NB4 (cell line): ENCODE measurements at regions not wholly inside any gene's neighbourhood (a gene's known extent, or its start where the extent isn't known, plus 50 kb on each side); places are given as distances from the start of the nearest gene placed in this dataset.

Source experiments
- DNase-seq: peaks from one replicate; pipeline ENCODE4 v3.0.0; 2010; ENCODE audit warnings: low read depth
- H3K4me3 ChIP-seq: one replicate; pipeline ENCODE4 v1.5.1; 2011; ENCODE audit warnings: mild to moderate bottlenecking, low read depth, low read length, moderate library complexity
- MYC ChIP-seq: IDR thresholded peaks from 2 replicates; pipeline ENCODE4 v1.6.1; 2011; ENCODE audit warnings: low read depth, low read length
- POLR2A ChIP-seq: IDR thresholded peaks from 2 replicates; pipeline ENCODE4 v1.6.1; 2011; ENCODE audit warnings: mild to moderate bottlenecking; ENCODE audit not compliant: insufficient read length; ENCODE audit errors: extremely low read depth
- TF ChIP-seq, protein P1 (sequence below): IDR thresholded peaks from one replicate; pipeline ENCODE4 v1.5.1; 2012; ENCODE audit warnings: low read depth, low read length
- TF ChIP-seq, protein P2 (sequence below): IDR thresholded peaks from 2 replicates; pipeline ENCODE4 v1.6.1; 2011; ENCODE audit warnings: low read depth, low read length

DNA sequence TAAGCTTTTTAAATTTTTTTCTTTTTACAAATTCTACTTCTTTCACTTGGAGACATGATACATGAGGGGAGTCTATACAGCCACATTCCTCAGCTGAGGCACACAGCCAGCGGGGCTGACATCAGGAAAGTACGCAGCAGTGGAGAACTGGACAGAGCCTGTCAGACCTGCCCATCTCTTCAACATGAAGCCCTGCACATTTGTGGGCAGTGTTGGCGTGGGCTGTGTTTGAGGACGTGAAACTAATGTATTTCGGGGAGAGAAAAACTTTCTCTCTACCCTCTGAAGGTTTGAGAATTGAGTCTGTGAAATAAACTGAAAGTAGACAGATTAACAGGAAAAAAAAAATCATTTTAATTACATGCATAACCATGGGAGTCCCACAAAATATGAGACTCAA, 84.8 kb upstream of the HTATIP2 start:
- no peak for DNase-seq
- H3K4me3 ChIP-seq = no peak overlapping the region
- TF ChIP-seq, protein P1, sequence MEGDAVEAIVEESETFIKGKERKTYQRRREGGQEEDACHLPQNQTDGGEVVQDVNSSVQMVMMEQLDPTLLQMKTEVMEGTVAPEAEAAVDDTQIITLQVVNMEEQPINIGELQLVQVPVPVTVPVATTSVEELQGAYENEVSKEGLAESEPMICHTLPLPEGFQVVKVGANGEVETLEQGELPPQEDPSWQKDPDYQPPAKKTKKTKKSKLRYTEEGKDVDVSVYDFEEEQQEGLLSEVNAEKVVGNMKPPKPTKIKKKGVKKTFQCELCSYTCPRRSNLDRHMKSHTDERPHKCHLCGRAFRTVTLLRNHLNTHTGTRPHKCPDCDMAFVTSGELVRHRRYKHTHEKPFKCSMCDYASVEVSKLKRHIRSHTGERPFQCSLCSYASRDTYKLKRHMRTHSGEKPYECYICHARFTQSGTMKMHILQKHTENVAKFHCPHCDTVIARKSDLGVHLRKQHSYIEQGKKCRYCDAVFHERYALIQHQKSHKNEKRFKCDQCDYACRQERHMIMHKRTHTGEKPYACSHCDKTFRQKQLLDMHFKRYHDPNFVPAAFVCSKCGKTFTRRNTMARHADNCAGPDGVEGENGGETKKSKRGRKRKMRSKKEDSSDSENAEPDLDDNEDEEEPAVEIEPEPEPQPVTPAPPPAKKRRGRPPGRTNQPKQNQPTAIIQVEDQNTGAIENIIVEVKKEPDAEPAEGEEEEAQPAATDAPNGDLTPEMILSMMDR = no peak
- no peak for TF ChIP-seq MYC

DNA sequence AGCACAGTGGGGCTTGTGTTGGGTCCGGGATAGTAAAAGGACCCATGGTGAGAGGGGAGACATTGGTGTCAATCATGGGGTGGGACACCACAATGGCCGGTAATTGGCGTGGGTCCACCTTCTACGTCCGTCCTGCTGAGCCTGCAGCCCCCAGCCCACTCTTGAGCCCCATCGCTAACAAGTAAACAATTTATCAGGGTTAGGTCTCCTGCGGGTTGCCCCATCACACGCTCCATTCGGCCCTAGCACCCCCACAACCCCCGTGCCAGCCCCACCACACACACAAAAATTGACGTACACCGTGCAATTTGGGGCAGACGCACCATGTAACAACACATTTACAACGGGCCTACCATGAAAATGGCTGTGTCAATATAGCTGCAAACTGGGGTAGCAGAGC, 86.5 kb upstream of the HTATIP2 start:
- no peak for DNase-seq

DNA sequence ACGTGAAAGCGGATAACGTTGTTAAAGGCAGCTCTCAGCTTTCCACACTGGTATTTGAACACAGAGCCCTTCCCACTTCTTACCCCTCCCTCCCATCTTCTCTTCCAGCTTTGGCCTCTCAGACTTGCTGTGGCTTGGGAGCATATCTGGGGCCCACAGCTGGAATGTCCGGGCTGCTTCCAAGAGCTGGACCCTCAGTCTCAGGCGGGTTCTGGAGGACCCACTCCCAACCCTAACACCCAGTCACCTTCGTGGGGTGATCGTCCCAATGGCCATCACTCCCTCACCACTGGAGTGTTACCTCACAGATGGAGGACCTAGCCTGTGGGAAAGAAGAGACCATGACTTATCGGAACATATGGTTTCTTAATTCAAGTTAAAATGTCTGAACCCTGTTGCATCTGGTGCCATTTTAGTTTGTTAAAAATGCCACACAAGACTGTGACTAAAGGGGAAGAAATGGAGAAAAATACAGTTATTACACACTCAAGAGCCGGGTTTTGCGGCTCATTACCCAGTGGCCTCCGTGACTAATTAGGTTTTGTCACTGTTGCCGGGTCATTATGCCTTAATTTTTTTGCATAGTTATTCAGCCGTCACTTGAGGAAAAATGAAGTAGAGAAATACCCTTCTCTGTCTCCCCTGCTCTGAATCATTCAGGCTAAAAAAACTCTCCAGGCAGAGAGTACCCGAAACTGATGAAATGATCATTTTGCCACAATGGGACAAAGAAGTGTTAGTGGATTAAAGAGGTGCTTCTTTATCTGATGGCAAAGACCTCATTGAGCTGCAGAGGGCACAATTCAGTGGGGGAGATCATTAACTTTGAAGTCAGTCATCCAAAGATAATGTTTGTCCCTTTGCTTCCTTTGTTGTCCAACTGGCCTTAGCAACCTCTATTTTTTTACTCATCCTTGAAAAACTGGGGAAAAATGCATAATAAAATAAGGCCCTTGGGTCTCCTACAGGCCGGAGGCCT, 87.2 kb upstream of the HTATIP2 start:
- no peak for DNase-seq
- TF ChIP-seq, protein P2, sequence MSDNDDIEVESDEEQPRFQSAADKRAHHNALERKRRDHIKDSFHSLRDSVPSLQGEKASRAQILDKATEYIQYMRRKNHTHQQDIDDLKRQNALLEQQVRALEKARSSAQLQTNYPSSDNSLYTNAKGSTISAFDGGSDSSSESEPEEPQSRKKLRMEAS = no peak
- TF ChIP-seq, protein P1 = no peak
- TF ChIP-seq MYC (no peak), POLR2A (no peak)
- H3K4me3 ChIP-seq = no peak overlapping the region

More for the DNA sequence above, 86.5 kb upstream of the HTATIP2 start:
- H3K4me3 ChIP-seq = no peak overlapping the region
- TF ChIP-seq, protein P1 = no peak
- TF ChIP-seq POLR2A (no peak), MYC (no peak)
- TF ChIP-seq, protein P2 = no peak

DNA sequence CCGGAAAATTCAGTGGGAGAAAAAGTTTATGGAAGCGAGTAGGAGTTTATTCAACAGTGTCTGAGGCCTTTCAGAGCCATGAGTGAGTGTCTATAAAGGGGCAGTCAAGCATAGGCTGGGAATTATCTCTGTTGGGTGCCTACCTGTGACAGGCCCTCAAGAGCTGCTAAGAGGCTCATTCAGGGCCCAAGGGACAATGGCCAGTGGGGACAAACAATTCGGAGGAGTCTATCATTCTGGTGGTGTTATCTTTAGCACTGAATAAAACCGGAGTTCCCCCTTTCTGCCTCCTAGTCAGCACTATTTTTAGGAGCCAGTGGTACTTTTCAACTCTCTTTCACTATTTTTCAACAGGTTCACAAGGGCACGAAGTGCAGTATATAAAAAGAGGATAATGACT, 89.5 kb upstream of the HTATIP2 start:
- no peak overlapping the region for H3K4me3 ChIP-seq
- TF ChIP-seq, protein P2 = no peak
- TF ChIP-seq, protein P1 = no peak
- TF ChIP-seq POLR2A = no peak
- no peak for TF ChIP-seq MYC
- DNase-seq = no peak

DNA sequence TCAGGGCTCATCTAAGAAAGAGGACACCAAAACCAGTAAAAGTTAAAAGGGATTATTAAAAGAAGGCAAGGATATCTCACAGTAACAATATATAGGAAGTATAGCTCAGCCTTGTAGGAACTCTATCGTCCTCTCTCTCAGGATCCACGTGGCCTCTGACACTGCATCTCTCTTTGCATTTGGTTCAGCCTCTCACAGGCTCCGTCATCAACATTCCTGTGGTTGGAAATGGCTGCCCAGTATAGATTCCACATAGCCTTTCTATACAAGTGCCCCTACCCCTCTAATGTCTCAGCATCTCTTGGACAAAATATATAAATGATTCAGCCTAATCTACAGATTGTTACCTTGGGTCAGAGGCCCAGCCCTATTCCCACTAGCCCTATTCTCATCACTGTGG, 101.3 kb upstream of the DBX1 start:
- no peak overlapping the region for H3K4me3 ChIP-seq
- no peak for DNase-seq
- TF ChIP-seq, protein P2 = no peak
- TF ChIP-seq MYC (no peak), POLR2A (no peak)
- TF ChIP-seq, protein P1 = no peak
